ENCODE measurements at regions not wholly inside any gene's neighbourhood (a gene's known extent, or its start where the extent isn't known, plus 50 kb on each side); places are given as distances from the start of the nearest gene placed in this dataset.

GRCh38 chrX:10048076-10048475, 80.9 kb downstream of the CLDN34 start:
- DNase-seq = no peak

GRCh38 chrX:10048707-10049106, 81.5 kb downstream of the CLDN34 start:
- DNase-seq = no peak

- DNase-seq = no peak
Observed at GRCh38 chrX:10049236-10049635, 82.1 kb downstream of the CLDN34 start.

- DNase-seq = no peak
Observed at GRCh38 chrX:10050481-10050880, 83.3 kb downstream of the CLDN34 start.

- DNase-seq = no peak
Observed at GRCh38 chrX:10051866-10052480, 84.8 kb downstream of the CLDN34 start.

- DNase-seq = no peak
Observed at GRCh38 chrX:10052906-10053625, 85.9 kb downstream of the CLDN34 start.

- no peak for DNase-seq
Observed at GRCh38 chrX:10054396-10054795, 87.2 kb downstream of the CLDN34 start.

GRCh38 chrX:10055430-10055829, 88.3 kb downstream of the CLDN34 start:
- no peak for DNase-seq

- no peak for DNase-seq
Observed at GRCh38 chrX:10062352-10062751, 94.4 kb upstream of the CLCN4 start.

GRCh38 chrX:10062980-10063379, 93.8 kb upstream of the CLCN4 start:
- DNase-seq = no peak

- no peak for DNase-seq
Observed at GRCh38 chrX:10064736-10065135, 92.0 kb upstream of the CLCN4 start.

- no peak for DNase-seq
Observed at GRCh38 chrX:10070714-10071436, 85.9 kb upstream of the CLCN4 start.

- DNase-seq = no peak
Observed at GRCh38 chrX:10071451-10072144, 85.2 kb upstream of the CLCN4 start.

- no peak for DNase-seq
Observed at GRCh38 chrX:10072786-10073568, 83.8 kb upstream of the CLCN4 start.

- DNase-seq = no peak
Observed at GRCh38 chrX:10073671-10074070, 83.1 kb upstream of the CLCN4 start.

- no peak for DNase-seq
Observed at GRCh38 chrX:10074241-10074941, 82.4 kb upstream of the CLCN4 start.

GRCh38 chrX:10076765-10077164, 80.0 kb upstream of the CLCN4 start:
- DNase-seq = no peak

GRCh38 chrX:10077425-10078188, 79.2 kb upstream of the CLCN4 start:
- DNase-seq = peak; percentile 49

GRCh38 chrX:10078266-10078665, 78.5 kb upstream of the CLCN4 start:
- DNase-seq = no peak

GRCh38 chrX:10079231-10079630, 77.5 kb upstream of the CLCN4 start:
- no peak for DNase-seq

GRCh38 chrX:10083809-10084208, 73.0 kb upstream of the CLCN4 start:
- no peak for DNase-seq
